ENCODE measurements at regions not wholly inside any gene's neighbourhood (a gene's known extent, or its start where the extent isn't known, plus 50 kb on each side); places are given as distances from the start of the nearest gene placed in this dataset.

GRCh38 chr3:154013736-154014135 lies 107.5 kb upstream of the ARHGEF26 start:
- intact Hi-C loops (cut with DNase I) = no loop called here
- ATAC-seq (no peak), DNase-seq (no peak)

GRCh38 chr3:154015307-154015706 lies 105.9 kb upstream of the ARHGEF26 start:
- Histone ChIP-seq H3K27ac (no peak overlapping the region), H3K4me3 (no peak overlapping the region), H3K27me3 (no peaks in the 10 kb centered on the region), H3K36me3 (no peaks in the 10 kb centered on the region), H3K9me3 (peaks cover 0 to 5% (median 0%) of the 10 kb centered on the region in 12 donors), H3K4me1 (no peaks in the 10 kb centered on the region)
- ATAC-seq (no peak), DNase-seq (no peak)
- intact Hi-C loops (cut with DNase I) = no loop called here
- no peak for TF ChIP-seq CTCF (IDR thresholded peaks at IDR 0.05)
- no peak for TF ChIP-seq POLR2A (IDR thresholded peaks at IDR 0.05)
- 69 to 81% (median 75%) methylated on average over 4 of the region's 4 CpGs for WGBS, 4 donors

More at GRCh38 chr3:154013736-154014135, 107.5 kb upstream of the ARHGEF26 start:
- no peaks in the 10 kb centered on the region for H3K4me1 ChIP-seq
- H3K9me3 ChIP-seq = peaks cover 0 to 5% (median 0%) of the 10 kb centered on the region in 12 donors
- WGBS, 4 donors = 57 to 72% (median 67%) methylated on average over 4 of the region's 4 CpGs
- no peak overlapping the region for H3K4me3 ChIP-seq
- H3K27me3 ChIP-seq = no peaks in the 10 kb centered on the region
- no peaks in the 10 kb centered on the region for H3K36me3 ChIP-seq
- no peak for TF ChIP-seq CTCF (IDR thresholded peaks at IDR 0.05)
- no peak for TF ChIP-seq POLR2A (IDR thresholded peaks at IDR 0.05)
- no peak overlapping the region for H3K27ac ChIP-seq

- 20 to 34% (median 31%) methylated on average over 3 of the region's 3 CpGs for WGBS, 4 donors
- Histone ChIP-seq H3K4me1 (no peaks in the 10 kb centered on the region), H3K4me3 (no peak overlapping the region), H3K9me3 (peaks cover 0 to 12% (median 0%) of the 10 kb centered on the region in 12 donors), H3K27me3 (no peaks in the 10 kb centered on the region), H3K27ac (no peak overlapping the region), H3K36me3 (no peaks in the 10 kb centered on the region)
- TF ChIP-seq POLR2A (IDR thresholded peaks at IDR 0.05) (no peak), CTCF (IDR thresholded peaks at IDR 0.05) (peak in 5 of 12 donors; percentile 21 to 42 (median 28))
- DNase-seq (no peak), ATAC-seq (no peak)
- intact Hi-C loops (cut with DNase I) = no loop called here
Observed at GRCh38 chr3:154018100-154018696, 103.0 kb upstream of the ARHGEF26 start.

- no peak for TF ChIP-seq POLR2A (IDR thresholded peaks at IDR 0.05)
- no peak for TF ChIP-seq CTCF (IDR thresholded peaks at IDR 0.05)
- H3K27ac ChIP-seq = no peak overlapping the region
Observed at GRCh38 chr3:154022606-154023005, 98.6 kb upstream of the ARHGEF26 start.

More at GRCh38 chr3:154022606-154023005, 98.6 kb upstream of the ARHGEF26 start:
- Histone ChIP-seq H3K27me3 (no peaks in the 10 kb centered on the region), H3K9me3 (peaks cover 0 to 12% (median 0%) of the 10 kb centered on the region in 12 donors), H3K4me3 (no peak overlapping the region), H3K36me3 (no peaks in the 10 kb centered on the region), H3K4me1 (no peaks in the 10 kb centered on the region)
- 24 to 38% (median 31%) methylated on average over 1 of the region's 1 CpG for WGBS, 4 donors
- intact Hi-C loops (cut with DNase I) = no loop called here
- no peak for ATAC-seq
- no peak for DNase-seq

All from heart left ventricle (tissue), 16 donors.